NCI-H2171 (cell line): ENCODE measurements at regions not wholly inside any gene's neighbourhood (a gene's known extent, or its start where the extent isn't known, plus 50 kb on each side); places are given as distances from the start of the nearest gene placed in this dataset.
"Not testable (repeated sequence)": the region's sequence is repeated elsewhere in the genome, so short reads cannot be mapped to it uniquely, and the experiment has no call there.

Experiments used
- DNase-seq: peaks from one replicate; lab custom pipeline; 2025; lab: John Stamatoyannopoulos, UW

DNA sequence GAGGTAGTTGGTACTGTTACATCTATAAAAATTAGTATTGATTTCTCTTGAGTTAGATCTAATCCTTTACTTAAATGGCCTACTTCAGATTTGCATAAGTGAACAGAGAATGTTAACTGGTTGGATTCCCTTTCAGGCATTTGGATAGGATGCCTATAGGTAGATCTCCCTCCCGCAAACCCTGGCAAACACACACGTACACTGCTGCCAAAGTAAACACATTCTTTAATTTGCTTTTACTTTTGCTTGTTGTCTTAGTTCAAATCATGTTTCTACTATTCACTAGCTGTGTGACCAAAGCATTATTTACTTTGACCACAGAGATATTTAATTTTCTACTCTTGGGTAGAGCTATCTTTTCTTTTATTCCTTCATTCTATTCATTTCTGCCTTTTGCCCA lies 936.1 kb upstream of the FBXO33 start:
- no peak for DNase-seq

GRCh38 chr14:40367717-40368116 lies 935.5 kb upstream of the FBXO33 start:
- DNase-seq: no peak

DNA sequence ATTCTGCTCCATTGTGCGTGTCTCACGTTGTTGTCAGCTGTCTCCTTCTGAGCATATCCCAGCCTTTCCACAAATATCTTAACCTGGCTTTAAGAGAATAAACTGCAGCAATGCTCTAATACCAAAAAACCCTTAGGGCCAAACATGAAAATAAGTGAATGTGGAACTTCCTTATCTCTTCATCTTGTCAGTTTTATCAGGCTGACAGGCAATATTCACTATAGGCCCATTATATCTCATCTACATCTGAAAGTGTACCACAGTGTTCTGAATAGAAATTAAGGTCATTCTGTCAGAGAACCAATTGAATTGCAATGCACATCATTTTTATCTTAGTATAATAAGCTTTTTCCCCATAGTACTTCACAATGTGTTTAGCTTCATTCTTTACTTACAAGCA lies 933.1 kb upstream of the FBXO33 start:
- no peak for DNase-seq

- DNase-seq: no peak
These were observed 930.6 kb upstream of the FBXO33 start for GRCh38 chr14:40362856-40363255.

DNA sequence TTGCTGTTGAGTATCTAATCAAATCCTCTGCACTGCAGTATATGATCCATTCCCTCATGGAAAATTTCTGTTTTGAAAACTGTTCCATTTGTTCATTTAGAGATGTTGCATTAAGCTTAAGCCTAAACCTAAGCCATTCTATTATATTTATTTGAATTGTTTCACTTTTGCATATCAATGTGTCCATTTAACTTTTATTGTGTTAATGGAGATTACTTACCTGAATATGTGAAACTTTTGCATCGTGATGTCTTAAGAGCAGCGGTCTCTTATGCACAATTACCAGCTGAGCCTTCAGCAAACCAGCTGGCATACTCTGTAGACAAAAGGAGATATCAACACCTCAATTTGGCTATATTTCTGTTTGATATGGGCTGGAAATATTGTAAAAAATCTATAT lies 922.5 kb upstream of the FBXO33 start:
- no peak for DNase-seq

DNA sequence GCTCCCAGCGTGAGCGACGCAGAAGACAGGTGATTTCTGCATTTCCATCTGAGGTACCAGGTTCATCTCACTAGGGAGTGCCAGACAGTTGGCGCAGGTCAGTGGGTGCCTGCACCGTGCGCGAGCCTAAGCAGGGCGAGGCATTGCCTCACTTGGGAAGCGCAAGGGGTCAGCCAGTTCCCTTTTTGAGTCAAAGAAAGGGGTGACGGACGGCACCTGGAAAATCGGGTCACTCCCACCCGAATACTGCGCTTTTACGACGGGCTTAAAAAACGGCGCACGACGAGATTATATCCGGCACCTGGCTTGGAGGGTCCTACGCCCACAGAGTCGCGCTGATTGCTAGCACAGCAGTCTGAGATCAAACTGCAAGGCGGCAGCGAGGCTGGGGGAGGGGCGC lies 915.9 kb upstream of the FBXO33 start:
- DNase-seq: not testable (repeated sequence)

- DNase-seq: no peak
These were observed 915.4 kb upstream of the FBXO33 start for GRCh38 chr14:40347675-40348074.

DNA sequence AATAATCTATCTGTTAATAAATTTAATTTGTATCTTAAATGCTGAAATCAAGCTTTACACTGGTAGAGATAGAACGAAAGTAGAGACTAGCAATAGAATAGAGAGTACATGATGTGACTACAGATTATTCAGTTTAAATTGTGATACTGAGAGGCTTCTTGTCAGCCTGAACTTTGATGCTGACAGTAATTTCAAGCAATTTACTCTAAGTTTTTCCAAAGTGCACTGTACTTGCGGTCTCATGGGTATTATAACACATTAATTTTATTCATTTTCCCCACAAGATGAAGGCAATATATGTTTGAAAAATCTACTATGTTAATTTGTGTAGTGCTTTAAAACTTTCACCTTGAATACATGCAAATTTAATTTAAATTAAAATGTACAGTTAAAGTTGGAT lies 914.0 kb upstream of the FBXO33 start:
- no peak for DNase-seq

- no peak for DNase-seq
These were observed 913.1 kb upstream of the FBXO33 start for GRCh38 chr14:40345334-40345733.

GRCh38 chr14:40340708-40341107 lies 908.5 kb upstream of the FBXO33 start:
- no peak for DNase-seq

DNA sequence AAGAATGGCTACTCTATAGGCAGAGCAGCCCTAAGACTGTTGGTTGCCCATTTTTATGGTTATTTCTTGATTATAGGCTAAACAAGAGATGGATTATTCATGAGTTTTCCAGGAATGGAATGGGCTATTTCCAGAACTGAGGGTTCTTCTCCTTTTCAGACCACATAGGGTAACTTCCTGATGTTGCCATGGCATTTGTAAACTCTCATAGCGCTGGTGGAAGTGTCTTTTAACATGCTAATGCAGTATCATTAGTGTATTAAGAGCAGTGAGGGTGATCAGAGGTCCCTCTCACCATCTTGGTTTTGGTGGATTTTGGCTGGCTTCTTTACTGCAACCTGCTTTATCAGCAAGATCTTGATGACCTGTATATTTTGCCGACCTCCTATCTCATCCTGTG lies 904.6 kb upstream of the FBXO33 start:
- DNase-seq: no peak

DNA sequence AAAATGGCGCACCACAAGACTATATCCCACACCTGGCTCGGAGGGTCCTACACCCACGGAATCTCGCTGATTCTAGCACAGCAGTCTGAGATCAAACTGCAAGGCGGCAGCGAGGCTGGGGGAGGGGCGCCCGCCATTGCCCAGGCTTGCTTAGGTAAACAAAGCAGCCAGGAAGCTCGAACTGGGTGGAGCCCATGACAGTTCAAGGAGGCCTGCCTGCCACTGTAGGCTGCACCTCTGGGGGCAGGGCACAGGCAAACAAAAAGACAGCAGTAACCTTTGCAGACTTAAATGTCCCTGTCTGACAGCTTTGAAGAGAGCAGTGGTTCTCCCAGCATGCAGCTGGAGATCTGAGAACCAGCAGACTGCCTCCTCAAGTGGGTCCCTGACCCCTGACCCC lies 894.3 kb upstream of the FBXO33 start:
- peak; percentile 10 for DNase-seq

DNA sequence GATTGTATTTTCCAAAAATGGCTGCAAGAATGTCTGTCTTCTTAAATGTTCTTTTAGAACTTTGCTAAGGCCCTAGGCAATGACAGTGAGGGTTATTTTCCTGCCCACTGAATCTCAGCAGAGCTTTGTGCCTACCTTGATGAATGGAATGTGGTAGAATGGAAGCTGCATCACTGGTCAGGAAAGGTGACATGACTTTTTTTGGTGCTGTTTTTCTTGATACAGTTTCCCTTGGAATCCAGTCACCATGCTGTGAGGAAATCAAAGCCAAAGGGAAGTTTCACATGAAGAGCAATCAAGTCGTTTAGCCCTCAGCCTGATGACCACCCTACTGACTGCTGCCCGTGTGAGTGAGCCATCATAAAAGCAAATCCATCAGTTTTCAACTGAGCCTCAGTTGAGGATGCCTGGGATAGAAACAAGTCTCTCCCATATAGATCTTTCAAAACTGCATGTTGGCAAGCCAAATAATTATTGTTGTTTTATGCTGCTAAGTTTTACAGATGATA lies 886.0 kb upstream of the FBXO33 start:
- no peak for DNase-seq

- DNase-seq: no peak
These were observed 885.5 kb upstream of the FBXO33 start for GRCh38 chr14:40317690-40318089.

DNA sequence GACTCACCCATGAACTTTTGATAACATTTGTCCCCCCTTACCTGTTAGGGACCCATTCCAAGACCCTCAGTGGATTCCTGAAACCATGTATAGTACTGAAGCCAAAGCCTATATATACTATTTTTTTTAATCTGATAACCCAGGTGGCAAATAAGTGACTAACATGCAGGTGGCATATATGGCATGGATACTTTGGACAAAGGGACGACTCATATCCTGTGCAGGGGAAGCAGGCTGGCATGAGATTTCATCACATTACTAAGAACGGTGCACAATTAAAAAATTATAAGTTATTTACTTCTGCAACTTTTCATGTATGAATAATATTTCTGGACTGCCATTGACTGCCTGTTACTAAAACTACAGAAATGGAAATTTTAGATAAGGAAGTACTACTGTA lies 880.1 kb upstream of the FBXO33 start:
- no peak for DNase-seq

DNA sequence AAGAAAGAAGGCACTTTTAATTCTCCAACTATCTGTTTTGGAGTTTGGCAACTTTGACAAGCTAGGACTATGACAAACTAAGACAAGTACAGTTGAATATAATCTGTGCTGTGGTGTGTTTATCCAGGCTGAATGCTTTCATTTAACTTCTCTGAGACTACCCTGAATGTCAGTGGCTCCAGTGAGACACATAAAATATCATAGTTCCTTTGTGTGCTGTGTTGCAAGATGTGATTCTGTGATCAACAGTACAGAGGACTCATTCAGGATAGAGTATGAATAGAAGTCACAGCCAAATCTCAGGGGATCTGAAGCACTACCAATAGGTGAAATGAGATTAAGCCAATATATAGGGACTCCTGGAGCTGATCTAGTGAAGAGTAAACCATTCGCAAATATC lies 876.9 kb upstream of the FBXO33 start:
- no peak for DNase-seq

GRCh38 chr14:40308240-40308639 lies 876.0 kb upstream of the FBXO33 start:
- no peak for DNase-seq

- DNase-seq: no peak
These were observed 864.6 kb upstream of the FBXO33 start for GRCh38 chr14:40296821-40297220.

DNA sequence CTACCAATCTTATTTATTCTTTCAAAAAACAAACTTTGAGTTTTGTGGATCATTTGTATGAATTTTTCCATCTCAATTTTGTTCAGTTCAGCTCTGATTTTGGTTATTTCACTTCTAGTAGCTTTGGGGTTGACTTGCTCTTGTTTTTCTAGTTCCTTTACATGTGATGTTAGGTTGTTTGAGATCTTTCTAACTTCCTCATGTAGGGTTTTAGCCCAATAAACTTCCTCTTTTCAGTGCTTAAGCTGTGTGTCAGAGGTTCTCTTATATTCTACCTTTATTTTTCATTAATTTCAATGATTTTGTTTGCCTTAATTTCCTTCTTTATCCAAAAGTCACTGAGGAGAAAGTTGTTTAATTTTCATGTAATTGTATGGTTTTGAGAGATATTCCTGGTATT lies 860.4 kb upstream of the FBXO33 start:
- DNase-seq: no peak

- no peak for DNase-seq
These were observed 850.0 kb upstream of the FBXO33 start for GRCh38 chr14:40282196-40282595.

DNA sequence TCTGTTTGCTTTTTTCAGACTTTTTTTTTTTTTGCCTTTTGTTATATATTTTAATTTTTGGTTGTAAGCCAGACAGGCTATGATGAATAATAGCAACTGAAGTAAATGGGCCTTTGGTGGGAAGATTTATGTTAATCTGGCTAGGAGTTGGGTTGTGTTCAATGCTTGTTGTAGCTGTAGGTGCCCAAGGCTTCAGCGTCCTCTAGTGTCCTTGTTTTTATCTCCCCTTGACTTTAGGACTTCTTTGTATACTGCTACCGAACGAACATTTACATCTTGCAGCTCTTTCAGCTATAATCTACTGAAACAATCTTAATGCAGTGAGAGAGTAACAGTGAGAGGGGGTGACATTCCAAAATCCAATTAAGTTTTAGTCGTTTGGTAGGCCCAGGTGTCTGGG lies 848.4 kb upstream of the FBXO33 start:
- no peak for DNase-seq

- no peak for DNase-seq
These were observed 841.2 kb upstream of the FBXO33 start for GRCh38 chr14:40273417-40273816.

- no peak for DNase-seq
These were observed 839.2 kb upstream of the FBXO33 start for GRCh38 chr14:40271480-40271879.

- DNase-seq: no peak
These were observed 837.2 kb upstream of the FBXO33 start for GRCh38 chr14:40269436-40269835.

DNA sequence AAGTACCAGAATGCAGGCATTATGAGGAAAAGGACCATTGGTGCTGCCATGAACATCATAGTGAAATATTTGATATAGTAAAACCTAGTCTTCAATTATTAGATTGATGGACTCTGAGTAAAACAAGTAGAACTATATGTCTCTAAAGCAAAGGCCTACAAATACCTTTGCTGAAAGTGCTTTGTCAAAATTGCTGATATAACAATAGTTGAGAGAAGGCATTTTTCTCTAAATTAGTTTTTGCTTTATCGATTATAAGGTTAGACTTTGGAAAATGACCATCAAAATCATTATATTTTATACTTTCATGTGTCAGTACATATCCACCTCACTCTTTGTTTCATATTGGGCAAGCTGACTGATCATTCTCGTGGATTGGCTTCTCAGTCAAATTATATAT lies 836.0 kb upstream of the FBXO33 start:
- DNase-seq: no peak
